ENCODE measurements at regions not wholly inside any gene's neighbourhood (a gene's known extent, or its start where the extent isn't known, plus 50 kb on each side); places are given as distances from the start of the nearest gene placed in this dataset.

GRCh38 chr13:61891401-61891800 is 475.8 kb upstream of the PCDH20 start:
- no peaks in the 10 kb centered on the region for H3K9me2 ChIP-seq (ENCODE audit: insufficient read depth)
- no peak overlapping the region for H3K4me3 ChIP-seq (replicated peaks in 1 of 2; ENCODE audit: low read depth in 1 of 2, low read length in 2 of 2)
- H3K36me3 ChIP-seq (ENCODE audit: control insufficient read depth in 1 of 2, insufficient read depth in 2 of 2, low read length in 2 of 2), result no peaks in the 10 kb centered on the region
- no peak overlapping the region for H3K9ac ChIP-seq (ENCODE audit: low read length)
- TF ChIP-seq MAX (IDR thresholded peaks at IDR 0.05) (no peak), FOSL1 (IDR thresholded peaks at IDR 0.05; ENCODE audit: low read depth) (no peak), EZH2 (IDR thresholded peaks at IDR 0.05) (no peak), SRF (IDR thresholded peaks at IDR 0.05; ENCODE audit: low read depth) (no peak), YY1 (IDR thresholded peaks at IDR 0.05; ENCODE audit: extremely low read depth, insufficient replicate concordance, low read depth, low read length) (no peak), POLR2AphosphoS5 (IDR thresholded peaks at IDR 0.05; ENCODE audit: low read depth, low read length) (no peak), CEBPB (IDR thresholded peaks at IDR 0.05; ENCODE audit: low read depth) (no peak), EZH2phosphoT487 (IDR thresholded peaks at IDR 0.05; ENCODE audit: borderline replicate concordance) (no peak), CTCF (IDR thresholded peaks at IDR 0.05 in 2 of 3, conservative IDR thresholded peaks at IDR 0.05 in 1 of 3; ENCODE audit: borderline replicate concordance in 1 of 3, insufficient read depth in 1 of 3, low read depth in 2 of 3, low read length in 2 of 3) (no peak), POLR2A (IDR thresholded peaks at IDR 0.05; ENCODE audit: borderline replicate concordance, extremely low read depth, insufficient read depth, insufficient read length) (no peak), ZNF274 (IDR thresholded peaks at IDR 0.05; ENCODE audit: low read depth, low read length) (no peak), REST (IDR thresholded peaks at IDR 0.05; ENCODE audit: low read depth) (no peak), SP1 (IDR thresholded peaks at IDR 0.05; ENCODE audit: low read depth) (no peak), ELF1 (IDR thresholded peaks at IDR 0.05; ENCODE audit: borderline replicate concordance, low read depth) (no peak), RAD21 (IDR thresholded peaks at IDR 0.05; ENCODE audit: low read depth) (no peak), JUND (IDR thresholded peaks at IDR 0.05) (no peak), SIN3A (IDR thresholded peaks at IDR 0.05; ENCODE audit: low read depth) (no peak)
- TF ChIP-seq, protein P1, sequence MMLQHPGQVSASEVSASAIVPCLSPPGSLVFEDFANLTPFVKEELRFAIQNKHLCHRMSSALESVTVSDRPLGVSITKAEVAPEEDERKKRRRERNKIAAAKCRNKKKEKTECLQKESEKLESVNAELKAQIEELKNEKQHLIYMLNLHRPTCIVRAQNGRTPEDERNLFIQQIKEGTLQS (IDR thresholded peaks at IDR 0.05), result no peak
- no peaks in the 10 kb centered on the region for H3K9me3 ChIP-seq (ENCODE audit: control insufficient read depth in 1 of 2, insufficient read depth in 1 of 2, low read depth in 1 of 2, low read length in 2 of 2)
- ChIA-PET CTCF (interaction anchor here (1.6 kb wide), 1 partner anchor 10 kb away, joined by 8 read pairs; no protein-coding TSS in a partner anchor), RAD21 (ENCODE audit: low non-redundant PET in 1 of 2, low total read pairs in 2 of 2, uncharacterized antibody in 2 of 2, unreplicated experiment in 2 of 2) (no interaction called here), POLR2A (no interaction called here)
- no peak overlapping the region for H3K27ac ChIP-seq (ENCODE audit: low read depth, low read length)
- no peak overlapping the region for H2AFZ ChIP-seq (ENCODE audit: low read depth, low read length, poor library complexity, severe bottlenecking)
- ATAC-seq (no peak), DNase-seq (ENCODE audit: low read depth, low spot score) (no peak)
- H3K27me3 ChIP-seq (ENCODE audit: insufficient read depth, low read length), result no peaks in the 10 kb centered on the region
- H4K20me1 ChIP-seq (ENCODE audit: insufficient read depth), result no peaks in the 10 kb centered on the region
- H3K79me2 ChIP-seq (ENCODE audit: insufficient read depth, low read length), result no peaks in the 10 kb centered on the region
- H3K4me2 ChIP-seq (ENCODE audit: low read length), result no peak overlapping the region
- intact Hi-C loops (cut with micrococcal nuclease), result no loop called here
- H3K4me1 ChIP-seq (ENCODE audit: control insufficient read depth in 1 of 2, insufficient read depth in 2 of 2, low read length in 2 of 2), result no peaks in the 10 kb centered on the region
- no TSS peak for BruUV-seq (replicated peaks)

Data from HCT116 (cell line).